Liver (tissue), 7 donors: ENCODE measurements at regions not wholly inside any gene's neighbourhood (a gene's known extent, or its start where the extent isn't known, plus 50 kb on each side); places are given as distances from the start of the nearest gene placed in this dataset.

Source experiments
- DNase-seq: peaks from one replicate; pipeline ENCODE4 v3.0.0-alpha.2; 2017; ENCODE audit warnings: low spot score
- H3K27ac ChIP-seq, 2 donors: one replicate each; pipeline ENCODE4 v1.7.0; 2013; ENCODE audit warnings: inconsistent platforms in 2 of 2, low read length in 2 of 2, control low read depth in 1 of 2, low read depth in 1 of 2, mild to moderate bottlenecking in 1 of 2
- H3K27me3 ChIP-seq, 4 donors: one replicate each; pipeline versions ENCODE4 v1.6.1 to v1.7.0; 2013; ENCODE audit warnings: low read length in 3 of 4, inconsistent platforms in 1 of 4, mild to moderate bottlenecking in 1 of 4, moderate library complexity in 1 of 4; ENCODE audit not compliant: control insufficient read depth in 4 of 4, insufficient read depth in 4 of 4
- H3K36me3 ChIP-seq, 4 donors: one replicate each; pipeline versions ENCODE4 v1.6.1 to v1.7.0; 2013; ENCODE audit warnings: low read length in 3 of 4, mild to moderate bottlenecking in 3 of 4, low read depth in 1 of 4, moderate library complexity in 1 of 4; ENCODE audit not compliant: control insufficient read depth in 4 of 4, insufficient read depth in 3 of 4
- H3K4me1 ChIP-seq, 4 donors: one replicate each; pipeline versions ENCODE4 v1.6.1 to v1.7.0; 2013; ENCODE audit warnings: low read length in 3 of 4, mild to moderate bottlenecking in 3 of 4, moderate library complexity in 1 of 4; ENCODE audit not compliant: control insufficient read depth in 4 of 4, insufficient read depth in 4 of 4
- H3K4me3 ChIP-seq, 3 donors: one replicate each; pipeline versions ENCODE4 v1.6.1 to v1.7.0; 2013; ENCODE audit warnings: low read length in 3 of 3, control low read depth in 1 of 3, low read depth in 1 of 3, mild to moderate bottlenecking in 1 of 3
- H3K9ac ChIP-seq, 2 donors: one replicate each; pipeline ENCODE4 v1.7.0; 2013; ENCODE audit warnings: low read length in 2 of 2, mild to moderate bottlenecking in 2 of 2, moderate library complexity in 2 of 2, control low read depth in 1 of 2, low read depth in 1 of 2
- H3K9me3 ChIP-seq, 4 donors: one replicate each; pipeline versions ENCODE4 v1.6.1 to v1.7.0; 2013; ENCODE audit warnings: low read length in 3 of 4; ENCODE audit not compliant: control insufficient read depth in 4 of 4
- FOXA1 ChIP-seq: IDR thresholded peaks from 2 replicates; pipeline ENCODE4 v1.6.1; 2016; ENCODE audit warnings: antibody characterized with exemption
- FOXA2 ChIP-seq: IDR thresholded peaks from 2 replicates; pipeline ENCODE4 v1.6.1; 2016; ENCODE audit warnings: antibody characterized with exemption
- HNF4A ChIP-seq, 2 donors: conservative IDR thresholded peaks; 2 replicates each; pipeline ENCODE4 v1.6.1; 2016; ENCODE audit warnings: antibody characterized with exemption in 2 of 2, mild to moderate bottlenecking in 2 of 2
- JUND ChIP-seq, 2 donors: IDR thresholded peaks; 2 replicates each; pipeline ENCODE4 v1.6.1; 2016; ENCODE audit warnings: antibody characterized with exemption in 2 of 2
- NR2F2 ChIP-seq: IDR thresholded peaks from 2 replicates; pipeline ENCODE4 v1.6.1; 2016; ENCODE audit warnings: antibody characterized with exemption
- RAD21 ChIP-seq, 2 donors: IDR thresholded peaks; 2 replicates each; pipeline ENCODE4 v1.6.1; 2016; ENCODE audit warnings: antibody characterized with exemption in 2 of 2, mild to moderate bottlenecking in 2 of 2
- RXRA ChIP-seq, 2 donors: IDR thresholded peaks; 2 replicates each; pipeline ENCODE4 v1.6.1; 2017 to 2018; ENCODE audit warnings: antibody characterized with exemption in 2 of 2, mild to moderate bottlenecking in 1 of 2
- TAF1 ChIP-seq: conservative IDR thresholded peaks from 2 replicates; pipeline ENCODE4 v1.6.1; 2016; ENCODE audit warnings: antibody characterized with exemption, mild to moderate bottlenecking
- YY1 ChIP-seq: IDR thresholded peaks from 2 replicates; pipeline ENCODE4 v1.6.1; 2016; ENCODE audit warnings: antibody characterized with exemption, mild to moderate bottlenecking
- WGBS: extraction: QIAGEN DNeasy Blood & Tissue Kit; methylation state at CpG from one replicate; pipeline ENCODE4 v1.1.7; 2013; 5-methylcytosine and 5-hydroxymethylcytosine counted together
- TF ChIP-seq, protein P1 (sequence below): IDR thresholded peaks from 2 replicates; pipeline ENCODE4 v1.6.1; 2016; ENCODE audit warnings: antibody characterized with exemption
- TF ChIP-seq, protein P2 (sequence below): IDR thresholded peaks from 2 replicates; pipeline ENCODE4 v1.6.1; 2016; ENCODE audit warnings: antibody characterized with exemption, mild to moderate bottlenecking
- TF ChIP-seq, protein P3 (sequence below): IDR thresholded peaks from 2 replicates; pipeline ENCODE4 v1.6.1; 2016; ENCODE audit warnings: antibody characterized with exemption
- TF ChIP-seq, protein P4 (sequence below): IDR thresholded peaks from 2 replicates; pipeline ENCODE4 v1.6.1; 2016; ENCODE audit warnings: antibody characterized with exemption
- donor health status: healthy.
- donor health status: healthy.
- donor health status: healthy.
- donor health status: healthy.

DNA sequence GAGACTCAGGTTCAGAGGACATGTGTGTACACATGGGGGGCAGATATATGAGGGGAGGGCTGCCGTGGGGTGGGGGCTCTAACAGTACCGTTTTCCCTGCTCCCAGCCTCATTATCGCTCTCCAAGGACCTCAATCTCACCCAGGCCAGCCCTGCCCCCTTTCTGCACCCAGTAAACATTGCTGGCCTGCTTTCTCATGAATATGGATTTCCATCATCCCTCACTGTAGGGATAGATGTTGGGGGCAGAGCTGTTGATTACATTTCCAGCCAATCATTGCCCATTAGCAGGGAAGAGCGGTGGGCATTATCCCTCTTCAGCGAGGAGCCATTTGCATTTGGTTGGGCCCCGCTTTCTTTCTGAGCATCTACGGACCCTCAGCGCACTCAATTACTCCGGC lies 273.8 kb downstream of the RPS6KC1 start:
- no peak for TF ChIP-seq RAD21 (IDR thresholded peaks at IDR 0.05)
- Histone ChIP-seq H3K27me3 (no peaks in the 10 kb centered on the region), H3K4me3 (no peak overlapping the region), H3K4me1 (no peaks in the 10 kb centered on the region), H3K9ac (no peak overlapping the region), H3K9me3 (no peaks in the 10 kb centered on the region), H3K36me3 (no peaks in the 10 kb centered on the region), H3K27ac (no peak overlapping the region)
- no peak for DNase-seq
- WGBS, result 91% methylated on average over 9 of the region's 9 CpGs

DNA sequence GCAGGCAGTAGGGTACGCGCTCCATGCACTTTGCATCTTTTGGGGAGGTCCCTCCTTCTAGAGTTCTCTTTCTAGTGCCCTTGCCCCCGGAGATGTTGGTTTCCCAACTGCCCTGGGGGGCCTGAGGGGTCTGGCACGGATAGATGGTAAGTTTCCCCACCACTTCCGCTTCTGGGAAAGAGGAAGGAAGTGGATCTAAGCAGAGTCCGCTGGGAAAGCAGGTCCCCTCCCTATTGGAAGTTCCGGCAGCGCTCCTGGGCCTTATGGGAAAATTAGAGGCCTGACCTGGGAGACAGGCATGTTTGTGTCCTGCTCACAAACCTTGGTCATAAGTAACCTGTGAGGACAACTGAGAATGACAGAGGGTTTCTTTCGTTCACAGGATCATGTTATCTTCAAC lies 274.4 kb downstream of the RPS6KC1 start:
- no peak for DNase-seq
- 84% methylated on average over 9 of the region's 9 CpGs for WGBS

DNA sequence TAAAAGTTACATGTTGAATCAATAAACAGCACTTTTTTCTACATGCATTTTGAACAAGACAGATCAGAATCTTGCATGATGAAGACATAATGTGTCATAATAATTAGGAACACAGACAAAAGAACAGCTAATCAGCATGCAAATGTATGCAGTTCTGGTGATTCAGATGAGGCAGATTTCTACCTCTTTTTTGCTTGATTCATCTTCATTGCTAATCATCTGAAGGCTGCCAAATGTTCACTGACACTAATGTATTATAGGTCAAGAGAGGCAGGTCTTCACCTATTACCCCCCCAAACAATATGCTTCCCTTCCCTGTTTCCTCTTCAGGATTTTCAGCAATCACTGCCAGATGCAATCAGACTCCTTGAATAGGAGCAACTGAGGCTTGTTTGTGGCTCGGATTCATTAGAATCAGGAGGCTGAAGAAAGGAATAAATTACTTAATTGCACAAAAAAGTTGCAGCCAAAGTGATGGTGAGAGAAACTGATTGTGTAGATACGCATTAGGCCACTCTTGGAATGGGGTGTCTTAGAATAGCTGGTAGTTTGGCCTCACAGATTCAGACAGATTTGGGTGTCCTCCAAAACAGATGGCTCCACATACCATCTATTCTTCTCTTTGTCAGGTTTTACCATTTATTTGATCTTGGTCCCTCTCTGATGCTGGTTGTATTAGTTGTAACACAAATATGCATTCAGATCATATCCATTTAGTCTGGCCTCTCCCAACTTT lies 275.4 kb downstream of the RPS6KC1 start:
- no peak overlapping the region for H3K9ac ChIP-seq
- no peak overlapping the region for H3K4me3 ChIP-seq
- no peak overlapping the region for H3K27ac ChIP-seq
- DNase-seq, result no peak
- WGBS, result 89% methylated on average over 2 of the region's 2 CpGs
- no peaks in the 10 kb centered on the region for H3K9me3 ChIP-seq
- no peak for TF ChIP-seq YY1
- TF ChIP-seq, protein P1, sequence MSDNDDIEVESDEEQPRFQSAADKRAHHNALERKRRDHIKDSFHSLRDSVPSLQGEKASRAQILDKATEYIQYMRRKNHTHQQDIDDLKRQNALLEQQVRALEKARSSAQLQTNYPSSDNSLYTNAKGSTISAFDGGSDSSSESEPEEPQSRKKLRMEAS, result no peak
- TF ChIP-seq RXRA (IDR thresholded peaks at IDR 0.05), result no peak
- no peak for TF ChIP-seq FOXA1
- TF ChIP-seq, protein P2, sequence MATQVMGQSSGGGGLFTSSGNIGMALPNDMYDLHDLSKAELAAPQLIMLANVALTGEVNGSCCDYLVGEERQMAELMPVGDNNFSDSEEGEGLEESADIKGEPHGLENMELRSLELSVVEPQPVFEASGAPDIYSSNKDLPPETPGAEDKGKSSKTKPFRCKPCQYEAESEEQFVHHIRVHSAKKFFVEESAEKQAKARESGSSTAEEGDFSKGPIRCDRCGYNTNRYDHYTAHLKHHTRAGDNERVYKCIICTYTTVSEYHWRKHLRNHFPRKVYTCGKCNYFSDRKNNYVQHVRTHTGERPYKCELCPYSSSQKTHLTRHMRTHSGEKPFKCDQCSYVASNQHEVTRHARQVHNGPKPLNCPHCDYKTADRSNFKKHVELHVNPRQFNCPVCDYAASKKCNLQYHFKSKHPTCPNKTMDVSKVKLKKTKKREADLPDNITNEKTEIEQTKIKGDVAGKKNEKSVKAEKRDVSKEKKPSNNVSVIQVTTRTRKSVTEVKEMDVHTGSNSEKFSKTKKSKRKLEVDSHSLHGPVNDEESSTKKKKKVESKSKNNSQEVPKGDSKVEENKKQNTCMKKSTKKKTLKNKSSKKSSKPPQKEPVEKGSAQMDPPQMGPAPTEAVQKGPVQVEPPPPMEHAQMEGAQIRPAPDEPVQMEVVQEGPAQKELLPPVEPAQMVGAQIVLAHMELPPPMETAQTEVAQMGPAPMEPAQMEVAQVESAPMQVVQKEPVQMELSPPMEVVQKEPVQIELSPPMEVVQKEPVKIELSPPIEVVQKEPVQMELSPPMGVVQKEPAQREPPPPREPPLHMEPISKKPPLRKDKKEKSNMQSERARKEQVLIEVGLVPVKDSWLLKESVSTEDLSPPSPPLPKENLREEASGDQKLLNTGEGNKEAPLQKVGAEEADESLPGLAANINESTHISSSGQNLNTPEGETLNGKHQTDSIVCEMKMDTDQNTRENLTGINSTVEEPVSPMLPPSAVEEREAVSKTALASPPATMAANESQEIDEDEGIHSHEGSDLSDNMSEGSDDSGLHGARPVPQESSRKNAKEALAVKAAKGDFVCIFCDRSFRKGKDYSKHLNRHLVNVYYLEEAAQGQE, result no peak
- TF ChIP-seq, protein P3, sequence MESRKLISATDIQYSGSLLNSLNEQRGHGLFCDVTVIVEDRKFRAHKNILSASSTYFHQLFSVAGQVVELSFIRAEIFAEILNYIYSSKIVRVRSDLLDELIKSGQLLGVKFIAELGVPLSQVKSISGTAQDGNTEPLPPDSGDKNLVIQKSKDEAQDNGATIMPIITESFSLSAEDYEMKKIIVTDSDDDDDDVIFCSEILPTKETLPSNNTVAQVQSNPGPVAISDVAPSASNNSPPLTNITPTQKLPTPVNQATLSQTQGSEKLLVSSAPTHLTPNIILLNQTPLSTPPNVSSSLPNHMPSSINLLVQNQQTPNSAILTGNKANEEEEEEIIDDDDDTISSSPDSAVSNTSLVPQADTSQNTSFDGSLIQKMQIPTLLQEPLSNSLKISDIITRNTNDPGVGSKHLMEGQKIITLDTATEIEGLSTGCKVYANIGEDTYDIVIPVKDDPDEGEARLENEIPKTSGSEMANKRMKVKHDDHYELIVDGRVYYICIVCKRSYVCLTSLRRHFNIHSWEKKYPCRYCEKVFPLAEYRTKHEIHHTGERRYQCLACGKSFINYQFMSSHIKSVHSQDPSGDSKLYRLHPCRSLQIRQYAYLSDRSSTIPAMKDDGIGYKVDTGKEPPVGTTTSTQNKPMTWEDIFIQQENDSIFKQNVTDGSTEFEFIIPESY, result no peak
- no peak for TF ChIP-seq FOXA2
- TF ChIP-seq JUND (IDR thresholded peaks at IDR 0.05), result no peak
- TF ChIP-seq, protein P4, sequence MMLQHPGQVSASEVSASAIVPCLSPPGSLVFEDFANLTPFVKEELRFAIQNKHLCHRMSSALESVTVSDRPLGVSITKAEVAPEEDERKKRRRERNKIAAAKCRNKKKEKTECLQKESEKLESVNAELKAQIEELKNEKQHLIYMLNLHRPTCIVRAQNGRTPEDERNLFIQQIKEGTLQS, result no peak
- no peaks in the 10 kb centered on the region for H3K36me3 ChIP-seq
- H3K27me3 ChIP-seq, result no peaks in the 10 kb centered on the region
- peaks cover 0 to 7% (median 1%) of the 10 kb centered on the region in 4 donors for H3K4me1 ChIP-seq

More for the DNA sequence above, 274.4 kb downstream of the RPS6KC1 start:
- no peaks in the 10 kb centered on the region for H3K27me3 ChIP-seq
- H3K36me3 ChIP-seq, result no peaks in the 10 kb centered on the region
- peaks cover 0 to 4% (median 0%) of the 10 kb centered on the region in 4 donors for H3K4me1 ChIP-seq
- H3K27ac ChIP-seq, result no peak overlapping the region
- no peaks in the 10 kb centered on the region for H3K9me3 ChIP-seq
- TF ChIP-seq RAD21 (IDR thresholded peaks at IDR 0.05) (no peak), HNF4A (conservative IDR thresholded peaks at IDR 0.05) (no peak), TAF1 (no peak), NR2F2 (no peak)
- no peak overlapping the region for H3K9ac ChIP-seq
- H3K4me3 ChIP-seq, result no peak overlapping the region
